Panc1 (cell line): ENCODE measurements at regions not wholly inside any gene's neighbourhood (a gene's known extent, or its start where the extent isn't known, plus 50 kb on each side); places are given as distances from the start of the nearest gene placed in this dataset.

Experiments used
- ATAC-seq: fragments of 200-7000 bp; cut with Tn5 transposase; 2 replicates; pipeline ENCODE4 v1.9.1; 2020; ENCODE audit warnings: mild to moderate bottlenecking, moderate library complexity
- BruUV-seq: library from RNA; stranded (reverse); fragments of 400-500 nt; replicated peaks from 2 replicates; lab custom pipeline; 2021; lab: Mats Ljungman, UMichigan
- CTCF ChIA-PET: fragments of 300-600 bp; sonication (Branson Sonifier 250); formaldehyde crosslinking; loops from one replicate; lab custom pipeline; 2022; ENCODE audit warnings: antibody characterized with exemption; lab: Charles Lee
- POLR2A ChIA-PET: fragments of 300-600 bp; sonication (Branson Sonifier 250); formaldehyde crosslinking; loops from one replicate; lab custom pipeline; 2022; ENCODE audit warnings: antibody characterized with exemption; lab: Charles Lee
- DNase-seq: peaks from one replicate; pipeline ENCODE4 v3.0.0-alpha.2; 2010; ENCODE audit warnings: low read depth, low spot score
- H3K27ac ChIP-seq: 2 replicates; pipeline ENCODE4 v1.5.1; 2011; ENCODE audit warnings: mild to moderate bottlenecking, low read length, inconsistent platforms
- H3K27me3 ChIP-seq: fragments of 200-500 bp; sonication (Bioruptor generic); 2 replicates; pipeline ENCODE4 v1.6.0; 2014; ENCODE audit warnings: low read length, inconsistent platforms; ENCODE audit not compliant: control insufficient read depth, insufficient read depth
- H3K36me3 ChIP-seq: fragments of 200-500 bp; sonication (Bioruptor generic); 2 replicates; pipeline ENCODE4 v1.5.1; 2014; ENCODE audit warnings: inconsistent platforms, mild to moderate bottlenecking, low read length, moderate library complexity; ENCODE audit not compliant: control insufficient read depth, insufficient read depth
- H3K4me1 ChIP-seq: 2 replicates; pipeline ENCODE4 v1.5.1; 2011; ENCODE audit warnings: inconsistent platforms, mild to moderate bottlenecking, low read length, moderate library complexity; ENCODE audit not compliant: control insufficient read depth, insufficient read depth
- H3K4me3 ChIP-seq, 2 experiments: 2 replicates each; pipeline ENCODE4 v1.5.1; 2011 to 2012; ENCODE audit warnings: low read depth in 2 of 2, low read length in 2 of 2, mild to moderate bottlenecking in 2 of 2, inconsistent platforms in 1 of 2, moderate library complexity in 1 of 2
- H3K9me3 ChIP-seq: fragments of 200-500 bp; sonication (Bioruptor generic); 2 replicates; pipeline ENCODE4 v1.5.1; 2014; ENCODE audit warnings: low read depth, mild to moderate bottlenecking, inconsistent platforms, low read length, moderate library complexity; ENCODE audit not compliant: control insufficient read depth, insufficient read depth
- CTCF ChIP-seq: fragments of 450-650 bp; IDR thresholded peaks from 2 replicates; pipeline ENCODE4 v1.5.1; 2017; ENCODE audit warnings: mild to moderate bottlenecking
- POLR2AphosphoS5 ChIP-seq: IDR thresholded peaks from 2 replicates; pipeline ENCODE4 v1.6.1; 2012; ENCODE audit warnings: mild to moderate bottlenecking, low read depth, low read length, moderate library complexity
- REST ChIP-seq, 2 experiments: IDR thresholded peaks; 2 replicates each; pipeline ENCODE4 v1.6.1; 2011 to 2012; ENCODE audit warnings: low read depth in 2 of 2, control low read depth in 1 of 2, low read length in 1 of 2, mild to moderate bottlenecking in 1 of 2, moderate library complexity in 1 of 2; ENCODE audit not compliant: insufficient read depth in 1 of 2
- SIN3A ChIP-seq: IDR thresholded peaks from 2 replicates; pipeline ENCODE4 v1.6.1; 2012; ENCODE audit warnings: low read depth, mild to moderate bottlenecking, low read length, moderate library complexity, borderline replicate concordance; ENCODE audit not compliant: insufficient read depth
- TCF7L2 ChIP-seq: IDR thresholded peaks from 2 replicates; pipeline ENCODE4 v1.6.1; 2011; ENCODE audit warnings: mild to moderate bottlenecking, low read depth, low read length, inconsistent platforms
- in situ Hi-C: cut with HindIII; loops from 2 replicates; pipeline ENCODE4 v1.10.0; 2016; ENCODE audit warnings: low sequenced_read_pairs, low pct_unique_long_range_greater_than_20kb
- intact Hi-C: fragments of 100-400 bp; cut with micrococcal nuclease; formaldehyde crosslinking; loops from one replicate; pipeline ENCODE4 v1.10.0; 2022; ENCODE audit not compliant: unreplicated experiment

GRCh38 chr7:118792682-118793081 lies 568.2 kb downstream of the ANKRD7 start:
- DNase-seq (no peak), ATAC-seq (no peak)
- intact Hi-C loops (no loop called here), in situ Hi-C loops (no loop called here)
- Histone ChIP-seq H3K36me3 (no peaks in the 10 kb centered on the region), H3K27ac (no peak overlapping the region), H3K4me3 (no peak overlapping the region), H3K9me3 (no peaks in the 10 kb centered on the region), H3K27me3 (no peaks in the 10 kb centered on the region), H3K4me1 (no peaks in the 10 kb centered on the region)
- no TSS peak for BruUV-seq
- TF ChIP-seq CTCF (no peak), POLR2AphosphoS5 (no peak), TCF7L2 (no peak), REST (IDR thresholded peaks at IDR 0.05; ENCODE audit: insufficient read depth in 1 of 2, low read depth in 2 of 2, low read length in 1 of 2) (no peak), SIN3A (no peak)
- CTCF ChIA-PET, result no interaction called here
- POLR2A ChIA-PET, result no interaction called here

DNA sequence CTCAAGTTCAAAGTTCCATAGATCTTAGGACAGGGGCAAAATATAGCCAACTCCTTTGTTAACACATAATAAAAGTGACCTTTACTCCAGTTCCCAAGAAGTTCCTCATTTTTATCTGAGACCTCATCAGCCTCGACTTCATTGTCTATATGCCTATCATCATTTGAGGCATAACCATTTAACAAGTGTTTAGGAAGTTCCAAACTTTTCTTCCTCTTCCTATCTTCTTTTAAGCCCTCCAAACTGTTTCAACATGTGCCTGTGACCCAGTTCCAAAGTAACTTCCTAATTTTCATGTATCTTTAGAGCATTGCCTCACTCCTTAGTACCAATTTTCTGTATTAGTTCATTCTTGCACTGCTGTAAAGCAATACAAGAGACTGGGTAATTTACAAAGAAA lies 569.1 kb downstream of the ANKRD7 start:
- Histone ChIP-seq H3K4me1 (no peaks in the 10 kb centered on the region), H3K9me3 (no peaks in the 10 kb centered on the region), H3K27ac (no peak overlapping the region), H3K4me3 (no peak overlapping the region), H3K27me3 (no peaks in the 10 kb centered on the region), H3K36me3 (no peaks in the 10 kb centered on the region)
- TF ChIP-seq POLR2AphosphoS5 (no peak), REST (IDR thresholded peaks at IDR 0.05; ENCODE audit: insufficient read depth in 1 of 2, low read depth in 2 of 2, low read length in 1 of 2) (no peak), TCF7L2 (no peak), CTCF (no peak), SIN3A (no peak)
- intact Hi-C loops (no loop called here), in situ Hi-C loops (no loop called here)
- ChIA-PET POLR2A (no interaction called here), CTCF (no interaction called here)
- DNase-seq (no peak), ATAC-seq (no peak)
- BruUV-seq, result no TSS peak
